A673 (cell line): ENCODE measurements at regions not wholly inside any gene's neighbourhood (a gene's known extent, or its start where the extent isn't known, plus 50 kb on each side); places are given as distances from the start of the nearest gene placed in this dataset.

Experiments
- CTCF ChIP-seq: fragments of 300-800, 200-600 bp; sonication (generic); conservative IDR thresholded peaks from 2 replicates; pipeline ENCODE4 v1.5.1; 2017; ENCODE audit warnings: low read depth, mild to moderate bottlenecking, antibody characterized with exemption, low read length, moderate library complexity, mixed read lengths
- EZH2 ChIP-seq: fragments of 200-600 bp; sonication (generic); IDR thresholded peaks from 2 replicates; pipeline ENCODE4 v1.6.1; 2017; ENCODE audit warnings: borderline replicate concordance, low read depth, mild to moderate bottlenecking, mixed read lengths, antibody characterized with exemption, low read length; ENCODE audit not compliant: poor library complexity, severe bottlenecking

- no peak for TF ChIP-seq CTCF
- TF ChIP-seq EZH2: no peak
Observed at GRCh38 chr5:8568858-8569257, 699.9 kb downstream of the MTRR start.
